Inferior parietal cortex (tissue), 1 donor: ENCODE measurements at regions not wholly inside any gene's neighbourhood (a gene's known extent, or its start where the extent isn't known, plus 50 kb on each side); places are given as distances from the start of the nearest gene placed in this dataset.

Source experiments
- DNase-seq: peaks from one replicate; pipeline ENCODE4 v3.0.0-alpha.2; 2016; ENCODE audit errors: extremely low spot score

DNA sequence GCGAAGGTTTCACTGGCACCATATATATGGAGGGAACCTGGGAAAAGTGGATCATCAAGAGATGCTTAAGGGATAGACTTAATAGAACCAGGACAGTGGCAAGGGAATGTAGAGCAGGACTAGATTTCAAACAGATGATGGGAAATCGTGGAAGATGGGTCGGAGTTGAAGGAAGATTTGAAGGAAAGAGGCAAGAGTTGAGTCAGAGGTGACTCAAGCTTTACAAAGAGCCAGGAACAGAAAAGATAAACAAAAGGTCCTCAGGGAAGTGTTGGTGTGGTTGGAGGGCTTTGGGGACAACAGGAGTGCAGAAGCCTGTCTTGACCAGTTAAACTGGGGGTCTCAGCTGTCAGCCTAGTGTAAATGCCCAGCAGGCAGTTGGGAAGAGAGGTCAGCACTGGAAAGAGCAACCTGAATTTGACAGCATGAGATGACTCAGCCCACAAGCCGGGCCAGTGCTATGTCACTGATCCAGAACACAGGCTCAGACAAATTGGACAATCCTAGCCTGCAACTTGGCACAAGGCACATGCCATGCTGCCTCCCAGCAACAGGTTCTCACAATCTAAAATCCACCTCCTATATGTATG lies 230.5 kb downstream of the IDS start:
- no peak for DNase-seq

DNA sequence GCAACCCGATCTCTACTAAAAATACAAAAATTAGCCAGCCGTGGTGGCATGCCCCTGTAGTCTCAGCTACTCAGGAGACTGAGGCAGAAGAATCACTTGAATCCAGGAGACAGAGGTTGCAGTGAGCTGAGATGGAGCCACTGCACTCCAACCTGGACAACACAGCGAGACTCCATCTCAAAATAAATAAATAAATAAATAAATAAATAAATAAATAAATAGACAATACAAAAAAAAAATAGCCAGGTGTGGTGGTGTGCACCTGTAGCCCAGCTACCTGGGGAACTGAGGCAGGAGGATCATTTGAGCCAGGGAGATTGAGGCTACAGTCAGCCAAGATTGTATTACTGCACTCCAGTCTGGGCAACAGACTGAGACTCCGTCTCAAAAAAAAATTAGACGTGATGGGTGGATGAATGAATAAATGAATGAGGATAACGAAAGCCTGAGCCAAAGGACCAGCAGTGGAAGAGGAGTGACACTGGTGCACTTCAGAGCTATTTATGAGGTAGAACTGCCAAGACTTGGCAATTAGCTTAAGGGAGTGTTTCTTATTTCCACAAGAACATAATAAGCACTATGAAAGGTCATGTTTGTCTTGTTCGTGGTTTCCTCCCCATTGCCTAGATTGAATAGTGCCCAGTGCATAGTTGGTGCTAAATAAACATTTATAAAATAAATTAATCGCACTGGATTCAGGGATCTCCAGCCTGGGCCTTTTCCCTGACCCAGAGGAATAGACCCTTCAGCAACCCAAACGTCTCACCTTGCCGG lies 232.2 kb downstream of the IDS start:
- no peak for DNase-seq

DNA sequence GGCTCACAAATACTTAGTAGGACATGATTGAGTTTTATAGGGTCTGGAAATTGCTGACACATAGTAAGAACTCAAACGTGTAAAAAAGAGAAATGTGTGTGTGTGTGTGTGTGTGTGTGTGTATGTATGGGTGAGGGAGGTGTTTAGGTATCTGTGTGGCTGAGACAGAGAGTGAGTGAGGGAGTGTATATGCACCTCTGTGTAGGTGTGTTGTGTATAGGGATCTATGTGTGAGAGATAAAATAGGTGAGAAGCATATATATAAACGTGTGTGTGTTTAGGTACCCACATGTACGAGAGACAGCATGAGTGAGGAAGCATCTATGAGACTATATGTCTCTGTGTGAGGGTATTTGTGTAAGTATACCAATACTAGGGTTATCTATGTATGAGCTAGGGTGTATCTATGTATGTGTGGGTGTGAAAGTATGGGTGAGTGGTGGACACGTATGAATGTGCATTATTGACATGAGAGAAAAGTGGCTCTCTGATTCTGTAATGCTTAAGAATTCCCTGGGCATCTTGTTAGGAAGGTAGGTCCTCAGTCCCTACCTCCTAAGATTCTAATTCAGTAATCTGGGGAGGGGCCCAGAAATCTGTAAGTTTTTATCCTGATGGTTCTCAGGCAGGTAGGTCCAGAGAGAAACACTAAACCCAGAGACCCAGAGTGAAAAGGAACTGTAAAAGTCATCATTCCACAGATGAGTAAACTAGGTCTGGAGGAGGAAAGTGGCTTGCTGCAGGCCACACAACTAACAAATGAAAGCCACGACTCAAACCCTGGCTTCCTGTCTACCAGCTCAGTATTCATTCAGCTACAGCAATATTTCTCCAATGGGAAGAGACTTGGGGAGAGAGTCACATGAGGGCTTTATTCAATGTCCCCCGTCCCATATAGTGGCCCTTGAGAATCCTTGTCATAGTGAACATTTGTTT lies 237.0 kb downstream of the IDS start:
- DNase-seq = no peak

DNA sequence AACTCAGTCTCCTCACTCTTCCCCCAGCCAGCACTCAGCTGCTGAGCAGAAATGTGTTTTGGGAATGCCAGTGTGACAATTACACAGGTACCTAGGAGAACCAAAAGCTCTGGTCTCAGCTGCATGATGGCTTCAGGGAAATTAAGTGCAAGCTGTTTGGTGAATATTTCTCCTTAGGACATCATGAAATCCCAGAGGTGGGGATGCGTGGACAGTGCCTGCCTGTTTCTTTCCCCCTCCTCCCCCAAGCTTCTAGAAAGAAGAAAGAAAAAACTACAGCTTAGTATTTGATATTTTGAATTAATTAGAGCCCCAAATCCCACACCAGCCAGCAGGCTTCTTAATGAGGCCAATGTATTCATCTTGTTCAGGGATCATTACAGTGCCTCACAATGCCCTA lies 243.0 kb downstream of the IDS start:
- no peak for DNase-seq

DNA sequence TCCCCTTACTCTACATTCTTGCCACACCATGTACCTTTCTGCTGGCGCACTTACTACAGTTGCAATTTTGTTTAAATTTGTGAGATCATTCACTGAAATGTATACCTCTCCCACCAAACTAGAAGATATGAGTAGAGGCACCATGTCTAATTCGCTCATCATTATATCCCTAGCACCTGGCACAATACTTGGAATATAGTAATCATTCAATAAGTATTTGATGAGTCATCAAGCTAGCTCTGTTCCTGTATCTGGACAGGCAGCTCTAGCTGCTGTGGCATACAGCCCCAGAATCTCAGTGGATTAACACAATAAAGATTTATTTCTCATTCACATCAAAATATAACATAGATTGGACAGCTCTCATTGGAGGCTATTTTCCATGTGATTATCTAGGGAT lies 245.9 kb downstream of the IDS start:
- no peak for DNase-seq

DNA sequence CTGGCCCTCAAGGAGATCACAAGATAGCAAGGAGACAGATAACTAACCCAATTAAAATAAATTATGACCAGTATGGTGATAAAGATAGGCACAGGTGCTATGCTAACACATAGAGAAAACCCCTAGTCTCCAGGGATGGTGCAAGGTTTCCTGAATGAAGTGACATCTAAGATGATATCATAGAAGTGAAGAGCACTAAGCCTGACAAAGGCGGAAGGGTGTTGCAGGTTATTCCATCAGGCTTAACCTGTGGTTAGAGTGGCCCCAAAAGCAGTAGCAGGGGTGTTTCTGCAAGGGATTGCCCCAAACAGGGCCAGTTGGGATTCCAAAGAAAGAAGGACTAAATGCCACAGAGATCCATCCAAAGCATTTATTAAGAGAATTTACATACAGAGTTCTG lies 249.2 kb downstream of the IDS start:
- no peak for DNase-seq

DNA sequence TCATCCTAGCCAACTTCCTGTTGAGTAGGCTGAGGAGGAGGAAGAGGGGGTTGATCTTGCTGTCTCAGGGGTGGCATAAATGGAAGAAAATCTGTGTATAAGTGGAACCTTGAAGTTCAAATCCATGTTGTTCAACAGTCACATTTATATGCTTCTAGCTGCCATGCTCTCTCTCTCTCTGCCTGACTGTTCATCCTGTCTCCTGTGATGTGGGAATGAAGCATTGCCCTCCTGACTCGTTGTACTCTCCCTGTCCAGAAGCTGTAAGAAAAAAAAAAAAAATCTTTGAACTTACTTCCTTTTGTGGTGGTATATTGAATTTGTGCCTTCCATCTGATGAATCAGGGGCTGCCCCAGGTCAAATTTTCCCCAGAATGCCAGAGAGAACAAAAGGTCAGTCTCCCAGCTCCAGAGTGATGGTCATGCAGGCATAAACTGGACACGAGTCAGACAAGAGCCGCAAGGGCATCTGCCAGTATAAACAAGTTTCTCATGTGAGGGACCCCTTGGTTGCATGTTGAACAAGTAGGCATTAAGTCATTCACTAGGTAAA lies 257.0 kb downstream of the IDS start:
- DNase-seq = no peak

DNA sequence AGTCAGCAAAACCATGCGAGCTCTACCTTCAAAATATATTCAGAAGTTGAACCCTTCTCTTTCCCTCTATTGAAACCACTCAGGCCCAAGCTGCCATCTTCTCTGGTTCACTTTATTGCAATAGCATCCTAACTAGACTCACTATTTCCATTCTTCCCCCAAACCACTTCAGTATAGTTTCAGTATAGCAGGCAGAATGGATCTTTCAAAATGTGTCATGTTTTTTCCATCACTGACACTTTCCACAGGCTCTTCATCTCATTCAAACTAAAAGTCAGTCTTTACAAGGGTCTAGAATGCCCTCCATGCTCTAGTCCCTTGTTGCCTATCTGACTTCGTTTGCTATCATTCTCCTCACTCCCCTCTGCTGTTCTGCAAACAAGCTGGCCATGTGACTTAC lies 274.4 kb downstream of the IDS start:
- DNase-seq = no peak

DNA sequence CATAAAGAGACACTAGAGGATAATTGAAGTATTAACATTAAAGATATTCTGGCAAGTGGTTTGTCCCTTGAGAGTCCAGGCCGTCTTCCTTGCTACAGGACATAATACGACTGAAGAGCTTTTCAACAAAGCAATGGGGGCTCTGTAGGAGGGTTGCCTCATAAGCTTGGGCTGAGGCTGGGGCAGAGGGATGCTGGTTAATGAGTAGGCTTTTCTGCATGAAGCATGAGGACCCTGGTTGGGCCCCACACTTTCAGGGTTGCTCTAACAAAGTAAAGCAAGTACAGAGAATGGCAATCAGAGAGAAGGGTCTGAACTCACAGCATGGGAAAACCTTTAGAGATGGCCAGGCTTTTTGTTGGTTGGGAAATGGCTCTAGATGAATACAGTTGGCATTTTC lies 281.3 kb downstream of the IDS start:
- no peak for DNase-seq

DNA sequence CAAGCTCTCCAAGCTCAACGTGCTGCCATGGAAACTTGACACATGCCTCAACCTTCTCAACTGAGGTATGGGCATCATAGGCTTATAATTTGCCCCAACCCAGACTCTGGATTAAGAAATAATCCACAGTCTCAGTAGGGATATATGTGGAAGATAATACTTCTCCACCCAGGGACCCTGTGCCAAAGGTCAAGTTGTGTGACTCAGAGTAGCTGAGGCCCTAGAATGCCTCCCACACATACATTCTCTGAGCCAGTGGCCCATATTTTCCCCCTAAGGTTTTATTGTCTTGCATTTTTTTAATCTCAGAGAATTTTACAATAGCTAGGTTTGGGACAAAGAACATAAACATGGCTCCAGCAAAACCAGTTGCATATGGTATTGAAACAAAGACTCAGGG lies 283.1 kb downstream of the IDS start:
- DNase-seq = no peak

DNA sequence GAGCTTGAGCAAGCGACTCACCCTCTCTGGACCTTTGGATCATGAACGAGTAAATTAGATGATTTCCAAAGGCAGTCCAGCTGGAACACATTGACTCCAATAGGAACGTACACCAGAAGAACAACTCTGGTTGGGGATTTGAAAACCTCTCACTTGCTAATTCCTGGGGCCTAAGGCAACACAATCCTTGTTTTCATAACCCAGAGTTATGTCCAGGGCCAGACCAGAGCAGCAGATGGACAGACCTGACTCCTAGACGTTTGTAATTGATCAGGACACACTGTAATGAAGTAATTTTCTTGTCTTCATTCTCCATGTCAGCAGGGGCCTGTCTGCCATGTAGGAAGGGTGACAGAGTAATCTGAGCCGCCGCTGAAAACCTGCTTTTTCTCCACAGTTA lies 283.9 kb downstream of the IDS start:
- no peak for DNase-seq

DNA sequence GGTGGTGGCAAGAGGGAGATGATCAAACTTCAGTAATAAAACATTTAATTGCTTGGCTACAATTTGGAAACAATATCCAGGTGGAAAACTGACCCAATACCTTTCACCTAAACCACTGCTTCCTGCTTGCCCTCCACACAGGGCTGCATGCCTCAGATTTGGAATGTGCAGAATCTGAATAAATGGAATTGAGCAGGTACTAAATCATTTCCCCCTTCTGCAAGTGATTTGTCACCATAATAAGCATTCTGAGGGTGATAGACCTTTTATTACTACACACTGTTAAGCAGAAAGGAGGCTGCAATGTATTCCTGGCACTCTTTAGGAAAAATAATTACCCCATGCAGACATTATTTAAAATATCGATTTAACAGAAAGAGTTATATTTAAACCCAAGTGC lies 291.8 kb downstream of the IDS start:
- DNase-seq = no peak

DNA sequence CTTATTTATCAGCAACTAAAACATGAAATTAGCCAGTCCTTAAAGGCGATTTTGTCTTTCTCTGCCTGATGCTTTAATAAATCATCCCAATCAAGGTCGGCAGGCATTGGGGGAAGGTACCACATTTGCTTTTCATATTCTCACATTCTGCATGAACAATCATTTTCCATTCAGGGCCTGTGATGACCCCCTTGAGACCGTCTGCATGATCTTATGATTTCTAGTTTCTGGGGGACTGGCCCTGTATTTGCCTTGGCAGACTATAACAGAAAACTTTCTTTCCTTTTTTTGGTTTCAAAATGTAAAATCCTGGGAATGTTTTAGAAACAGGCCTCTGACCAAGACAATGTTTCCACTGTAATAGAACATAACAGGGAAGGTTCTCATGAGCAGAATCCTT lies 296.8 kb downstream of the IDS start:
- no peak for DNase-seq

DNA sequence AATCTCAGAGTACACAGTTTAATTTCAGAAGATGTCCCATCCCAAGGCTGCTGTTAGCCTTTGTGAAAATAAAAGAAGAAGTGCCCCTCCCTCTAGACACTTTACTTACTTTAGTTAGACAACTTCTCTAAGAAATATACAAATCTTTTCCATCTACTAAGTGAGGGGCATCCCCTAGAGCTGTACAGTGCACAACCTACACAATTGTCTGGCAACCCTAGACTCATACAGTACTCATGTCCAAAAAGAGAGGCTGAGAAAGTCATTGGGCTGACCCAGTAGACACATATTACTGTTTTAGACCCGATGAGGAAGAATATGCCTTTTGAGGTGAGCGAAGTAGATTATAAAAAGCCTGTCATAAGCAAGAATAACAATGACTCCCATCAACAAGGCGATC lies 297.6 kb downstream of the IDS start:
- DNase-seq = no peak

DNA sequence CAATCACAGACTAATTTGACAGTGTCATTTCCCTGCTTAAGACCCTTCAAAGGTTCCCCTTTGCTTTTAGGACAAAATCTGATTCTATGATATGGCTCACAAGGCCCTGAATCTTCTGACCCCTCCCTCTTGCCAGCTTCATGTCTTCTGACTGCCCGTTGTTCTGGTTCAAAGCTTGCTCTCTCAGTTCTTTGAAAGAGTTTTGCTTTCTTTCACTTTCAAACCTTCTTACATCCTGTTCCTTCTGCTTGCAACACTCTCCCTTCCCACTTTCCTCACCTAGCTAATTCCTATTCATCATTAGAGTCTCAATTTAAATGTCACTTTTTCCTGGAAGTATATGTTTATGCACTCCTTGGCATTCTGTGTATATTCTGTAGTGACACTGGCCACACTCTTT lies 299.2 kb downstream of the IDS start:
- DNase-seq = no peak

DNA sequence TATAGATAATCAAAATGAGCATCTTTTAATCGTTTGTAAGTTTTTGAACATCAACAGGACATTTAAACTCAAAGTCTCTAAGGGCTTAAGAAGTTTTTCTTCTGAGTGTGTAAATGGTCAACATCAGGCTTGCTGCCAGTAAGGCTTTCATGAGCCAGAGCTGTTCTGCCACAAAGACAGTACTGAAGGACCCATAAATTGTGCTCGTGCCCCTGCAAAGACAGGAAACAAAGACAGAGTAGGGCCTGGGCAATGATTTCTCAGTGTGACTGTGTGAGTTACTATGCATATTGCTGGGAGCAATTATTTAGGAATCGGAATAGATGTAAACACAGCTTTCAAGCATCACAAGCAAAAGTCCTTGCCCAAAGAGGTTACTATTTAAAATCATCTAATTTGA lies 300.0 kb downstream of the IDS start:
- no peak for DNase-seq

DNA sequence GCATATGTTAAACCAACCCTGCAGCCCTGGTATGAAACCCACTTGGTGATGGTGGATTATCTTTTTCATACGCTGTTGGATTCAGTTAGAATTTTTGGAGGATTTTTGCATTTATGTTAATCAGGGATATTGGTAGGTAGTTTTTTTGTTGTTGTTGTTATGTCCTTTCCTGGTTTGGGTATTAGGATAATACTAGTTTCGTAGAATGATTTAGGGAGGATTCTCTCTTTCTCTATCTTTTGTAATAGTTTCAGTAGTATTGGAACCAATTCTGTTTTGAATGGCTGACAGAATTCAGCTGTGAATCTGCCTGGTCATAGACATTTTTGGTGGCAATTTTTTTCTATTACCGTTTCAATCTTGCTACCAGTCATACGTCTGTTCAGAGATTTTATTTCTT lies 305.4 kb downstream of the IDS start:
- DNase-seq = no peak

DNA sequence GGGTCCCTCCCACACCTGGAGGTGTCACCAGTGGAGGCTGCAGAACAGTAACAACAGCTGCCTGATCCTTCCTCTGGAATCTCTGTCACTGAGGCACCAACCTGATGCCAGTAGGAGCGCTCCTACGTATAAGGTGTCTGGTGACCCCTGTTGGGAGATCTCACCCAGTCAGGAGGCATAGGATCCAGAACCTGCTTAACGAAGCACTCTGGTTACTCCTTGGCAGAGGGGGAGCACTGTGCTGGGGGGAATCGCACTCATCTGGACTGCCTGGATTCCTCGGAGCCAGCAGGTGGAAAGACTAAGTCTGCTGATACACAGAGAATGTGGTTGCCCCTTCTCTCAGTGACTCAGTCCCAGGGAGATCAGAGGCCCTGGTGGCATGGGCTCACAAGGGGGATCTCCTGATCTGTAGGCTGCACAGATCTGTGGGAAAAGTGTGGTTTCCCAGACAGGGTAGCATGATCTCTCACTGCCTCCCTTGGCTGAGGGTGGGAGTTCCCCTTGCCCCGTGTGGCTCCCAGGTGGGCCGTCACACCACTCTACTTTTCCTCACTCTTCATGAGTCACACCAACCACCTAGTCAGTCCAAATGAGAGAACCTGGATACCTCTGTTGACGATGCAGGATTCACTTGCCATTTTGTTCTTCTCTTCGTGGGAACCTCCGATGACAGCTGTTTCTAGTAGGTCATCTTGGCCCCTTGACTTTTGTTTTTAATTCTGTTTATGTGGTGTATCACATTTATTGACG lies 305.9 kb downstream of the IDS start:
- DNase-seq = no peak

DNA sequence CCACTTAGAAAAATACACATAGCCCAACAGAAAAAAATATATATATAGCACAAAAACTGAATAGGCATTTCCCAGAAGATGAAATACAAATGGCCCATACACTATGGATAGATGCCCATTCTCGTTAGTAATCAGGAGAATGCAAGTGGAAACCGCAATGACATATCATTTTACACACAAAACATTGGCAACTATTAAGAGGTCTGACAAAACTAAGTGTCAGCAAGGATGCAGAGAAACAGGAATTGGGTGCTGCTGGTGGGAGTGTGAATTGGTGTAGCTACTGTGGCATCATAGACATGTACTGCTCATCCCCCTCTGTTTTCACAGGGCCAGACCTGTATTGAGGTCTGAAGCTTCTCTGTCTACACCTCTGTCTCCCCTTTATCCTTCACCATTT lies 320.0 kb downstream of the IDS start:
- DNase-seq = no peak

DNA sequence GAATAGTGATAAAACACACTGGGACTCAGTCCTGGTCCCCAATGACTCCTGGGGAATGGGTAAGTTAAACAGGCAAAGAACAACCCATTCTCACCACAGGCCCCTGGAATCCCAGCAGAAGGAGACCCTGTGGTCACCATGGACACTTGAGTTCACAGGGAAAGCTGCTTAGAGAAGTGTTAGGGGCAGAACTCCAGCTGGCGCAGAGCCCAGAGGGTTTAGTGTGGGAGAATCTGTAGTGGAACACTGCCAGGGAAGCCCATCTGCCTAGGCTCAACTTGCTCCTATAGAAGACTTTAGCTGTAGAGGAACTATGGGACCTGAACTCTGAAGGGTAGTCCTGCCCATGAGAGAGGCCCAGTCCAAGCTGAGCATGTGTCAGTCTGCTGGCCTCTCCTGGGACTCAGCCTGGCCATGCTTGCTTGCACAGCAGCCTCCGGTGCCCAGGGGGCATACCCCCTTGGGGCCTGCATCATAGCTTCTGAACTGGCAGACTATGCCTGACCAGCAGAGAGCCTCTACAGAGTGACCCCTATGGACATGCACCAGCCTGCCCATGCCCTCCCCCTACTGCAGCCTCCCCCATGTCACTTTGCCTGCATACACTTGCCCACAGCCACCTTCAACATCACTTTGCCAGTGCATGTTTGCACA lies 343.5 kb downstream of the IDS start:
- no peak for DNase-seq

DNA sequence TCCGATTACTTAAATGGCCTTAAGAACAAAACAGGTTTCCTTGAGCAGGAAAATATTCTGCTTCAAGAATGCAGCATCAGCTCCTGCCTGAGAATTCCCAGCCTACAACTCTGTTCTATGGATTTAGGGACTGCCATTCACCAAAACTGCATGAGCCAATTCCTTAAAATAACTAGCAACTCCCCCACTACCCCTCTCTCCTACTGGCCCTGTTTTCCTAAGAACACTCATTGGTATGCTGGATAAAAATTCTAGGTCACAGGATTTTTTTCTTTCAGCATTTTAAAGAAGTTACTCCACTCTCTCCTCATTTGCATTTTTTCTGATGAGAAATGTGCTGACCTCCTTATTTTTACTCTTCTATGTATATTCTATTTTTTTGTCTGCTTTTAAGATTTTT lies 347.1 kb downstream of the IDS start:
- no peak for DNase-seq
